Neuronal stem cell (in vitro differentiated cells): ENCODE measurements at regions not wholly inside any gene's neighbourhood (a gene's known extent, or its start where the extent isn't known, plus 50 kb on each side); places are given as distances from the start of the nearest gene placed in this dataset.

ENCODE experiments used
- DNase-seq: peaks from one replicate; pipeline ENCODE4 v3.0.0-alpha.2; 2013; ENCODE audit warnings: low spot score
- H2AFZ ChIP-seq: one replicate; pipeline ENCODE4 v1.6.1; 2013; ENCODE audit warnings: mild to moderate bottlenecking, low read length, inconsistent platforms
- H2AK5ac ChIP-seq: 2 replicates; pipeline ENCODE4 v1.6.1; 2013; ENCODE audit warnings: low read depth, mild to moderate bottlenecking, inconsistent platforms, low read length, moderate library complexity, mixed read lengths
- H2BK120ac ChIP-seq: 2 replicates; pipeline ENCODE4 v1.6.1; 2013; ENCODE audit warnings: low read depth, mild to moderate bottlenecking, inconsistent platforms, low read length, moderate library complexity, mixed read lengths
- H2BK12ac ChIP-seq: one replicate; pipeline ENCODE4 v1.6.1; 2013; ENCODE audit warnings: low read length, inconsistent platforms
- H2BK15ac ChIP-seq: 2 replicates; pipeline ENCODE4 v1.6.1; 2013; ENCODE audit warnings: mild to moderate bottlenecking, low read length, inconsistent platforms, mixed read lengths
- H2BK5ac ChIP-seq: one replicate; pipeline ENCODE4 v1.6.1; 2013; ENCODE audit warnings: inconsistent platforms, mild to moderate bottlenecking, low read length, moderate library complexity
- H3K14ac ChIP-seq: one replicate; pipeline ENCODE4 v1.6.1; 2013; ENCODE audit warnings: low read length, inconsistent platforms
- H3K18ac ChIP-seq: 2 replicates; pipeline ENCODE4 v1.6.1; 2013; ENCODE audit warnings: low read length, inconsistent platforms
- H3K23ac ChIP-seq: 2 replicates; pipeline ENCODE4 v1.6.1; 2013; ENCODE audit warnings: low read depth, mild to moderate bottlenecking, mixed read lengths, low read length, inconsistent platforms; ENCODE audit not compliant: poor library complexity
- H3K27ac ChIP-seq: replicated peaks from 3 replicates; pipeline ENCODE4 v1.5.1; 2013; ENCODE audit warnings: low read length, inconsistent platforms
- H3K27me3 ChIP-seq, 3 experiments: 2 replicates each; pipeline ENCODE4 v1.6.1; 2013; ENCODE audit warnings: low read length in 3 of 3, mild to moderate bottlenecking in 2 of 3, inconsistent platforms in 1 of 3, low read depth in 1 of 3, mixed read lengths in 1 of 3, moderate library complexity in 1 of 3; ENCODE audit not compliant: control insufficient read depth in 3 of 3, insufficient read depth in 3 of 3
- H3K36me3 ChIP-seq, 2 donors: replicated peaks in 1 of 2; 2 replicates each; pipeline ENCODE4 v1.6.1; 2013; ENCODE audit warnings: low read length in 2 of 2; ENCODE audit not compliant: control insufficient read depth in 2 of 2, insufficient read depth in 2 of 2
- H3K4ac ChIP-seq: 2 replicates; pipeline ENCODE4 v1.6.1; 2013; ENCODE audit warnings: inconsistent platforms, mild to moderate bottlenecking, low read length, moderate library complexity
- H3K4me1 ChIP-seq, 2 donors: 1 replicate in 1 of 2; 2 replicates in 1 of 2; pipeline ENCODE4 v1.6.1; 2013; ENCODE audit warnings: low read length in 2 of 2, low read depth in 1 of 2; ENCODE audit not compliant: control insufficient read depth in 2 of 2, insufficient read depth in 1 of 2
- H3K4me2 ChIP-seq: one replicate; pipeline ENCODE4 v1.6.1; 2013; ENCODE audit warnings: mild to moderate bottlenecking, low read length, inconsistent platforms; ENCODE audit not compliant: insufficient read depth, poor library complexity, severe bottlenecking
- H3K4me3 ChIP-seq, 2 donors: 2 replicates each; pipeline ENCODE4 v1.5.1; 2013; ENCODE audit warnings: low read length in 2 of 2, mild to moderate bottlenecking in 2 of 2, inconsistent platforms in 1 of 2, moderate library complexity in 1 of 2
- H3K79me1 ChIP-seq: one replicate; pipeline ENCODE4 v1.6.1; 2013; ENCODE audit warnings: low read depth, mild to moderate bottlenecking, inconsistent platforms, low read length, moderate library complexity
- H3K9ac ChIP-seq: one replicate; pipeline ENCODE4 v1.6.1; 2013; ENCODE audit warnings: mild to moderate bottlenecking, low read depth, low read length, inconsistent platforms; ENCODE audit not compliant: poor library complexity
- H3K9me3 ChIP-seq, 2 donors: replicated peaks in 1 of 2; 2 replicates each; pipeline versions ENCODE3 to v1.6.1; 2013; ENCODE audit warnings: low read length in 2 of 2, mild to moderate bottlenecking in 2 of 2, inconsistent platforms in 1 of 2, low read depth in 1 of 2, mixed read lengths in 1 of 2, moderate library complexity in 1 of 2; ENCODE audit not compliant: control insufficient read depth in 2 of 2, insufficient read depth in 1 of 2
- H4K8ac ChIP-seq: one replicate; pipeline ENCODE4 v1.6.1; 2013; ENCODE audit warnings: low read depth, mild to moderate bottlenecking, inconsistent platforms, low read length, moderate library complexity
- H4K91ac ChIP-seq: one replicate; pipeline ENCODE4 v1.6.1; 2013; ENCODE audit warnings: low read length, low read depth, mild to moderate bottlenecking, inconsistent platforms; ENCODE audit not compliant: poor library complexity
- WGBS, 2 donors: extraction: QIAGEN DNeasy Blood & Tissue Kit; methylation state at CpG; one replicate each; pipeline ENCODE4 v1.1.7; 2013; ENCODE audit warnings: missing lambda C conversion rate in 2 of 2, mixed read lengths in 1 of 2; ENCODE audit not compliant: insufficient read length in 2 of 2, insufficient replicate concordance in 1 of 2; ENCODE audit errors: extremely low coverage in 2 of 2; 5-methylcytosine and 5-hydroxymethylcytosine counted together

- no peak overlapping the region for H3K18ac ChIP-seq
- no peak overlapping the region for H3K27ac ChIP-seq
- H3K4me3 ChIP-seq: no peak overlapping the region
- H2AK5ac ChIP-seq: no peak overlapping the region
- no peak overlapping the region for H3K23ac ChIP-seq
- H3K9ac ChIP-seq: no peak overlapping the region
- H4K91ac ChIP-seq: no peak overlapping the region
- peaks cover 0 to 32% of the 10 kb centered on the region in 2 donors for H3K4me1 ChIP-seq
- H2AFZ ChIP-seq: no peak overlapping the region
- H3K4me2 ChIP-seq: no peak overlapping the region
- H3K4ac ChIP-seq: no peak overlapping the region
- H3K27me3 ChIP-seq: no peaks in the 10 kb centered on the region
- no peaks in the 10 kb centered on the region for H3K9me3 ChIP-seq
- no CpG with 5 or more reads among the region's 4 CpGs for WGBS, 2 donors
- no peak overlapping the region for H2BK120ac ChIP-seq
- no peaks in the 10 kb centered on the region for H3K36me3 ChIP-seq
- DNase-seq: no peak
- no peaks in the 10 kb centered on the region for H3K79me1 ChIP-seq
- H3K14ac ChIP-seq: no peak overlapping the region
- no peak overlapping the region for H2BK5ac ChIP-seq
- no peak overlapping the region for H2BK12ac ChIP-seq
- no peak overlapping the region for H4K8ac ChIP-seq
- no peak overlapping the region for H2BK15ac ChIP-seq
Measured at GRCh38 chr1:209432443-209432825, 151.1 kb upstream of the CAMK1G start.

- no peak overlapping the region for H3K4ac ChIP-seq
- H3K27ac ChIP-seq: peak overlapping the region; percentile 75
- H3K79me1 ChIP-seq: no peaks in the 10 kb centered on the region
- H3K9ac ChIP-seq: no peak overlapping the region
- H2AK5ac ChIP-seq: no peak overlapping the region
- no peak overlapping the region for H2BK12ac ChIP-seq
- H2AFZ ChIP-seq: no peak overlapping the region
- H4K8ac ChIP-seq: no peak overlapping the region
- peaks cover 0 to 23% of the 10 kb centered on the region in 2 donors for H3K4me1 ChIP-seq
- WGBS, 2 donors: no CpG with 5 or more reads among the region's 3 CpGs
- no peak overlapping the region for H2BK5ac ChIP-seq
- peak overlapping the region; percentile 17 for H2BK15ac ChIP-seq
- no peak overlapping the region for H3K23ac ChIP-seq
- no peak overlapping the region for H4K91ac ChIP-seq
- no peak overlapping the region for H3K14ac ChIP-seq
- no peak overlapping the region for H3K4me3 ChIP-seq
- H3K27me3 ChIP-seq: no peaks in the 10 kb centered on the region
- H3K9me3 ChIP-seq: no peaks in the 10 kb centered on the region
- no peaks in the 10 kb centered on the region for H3K36me3 ChIP-seq
- H3K4me2 ChIP-seq: no peak overlapping the region
- H2BK120ac ChIP-seq: no peak overlapping the region
- DNase-seq: no peak
- H3K18ac ChIP-seq: peak overlapping the region; percentile 54
Measured at GRCh38 chr1:209433649-209434031, 149.9 kb upstream of the CAMK1G start.

GRCh38 chr1:209434066-209434465 is 149.4 kb upstream of the CAMK1G start:
- H3K4ac ChIP-seq: no peak overlapping the region
- H4K91ac ChIP-seq: no peak overlapping the region
- no peak overlapping the region for H2AFZ ChIP-seq
- peak overlapping the region; percentile 17 for H2BK15ac ChIP-seq
- WGBS, 2 donors: no CpG with 5 or more reads among the region's 1 CpG
- no peaks in the 10 kb centered on the region for H3K36me3 ChIP-seq
- H3K4me3 ChIP-seq: no peak overlapping the region
- H3K14ac ChIP-seq: no peak overlapping the region
- peak overlapping the region; percentile 54 for H3K18ac ChIP-seq
- H2BK12ac ChIP-seq: no peak overlapping the region
- no peak overlapping the region for H2BK5ac ChIP-seq
- H2BK120ac ChIP-seq: no peak overlapping the region
- no peaks in the 10 kb centered on the region for H3K9me3 ChIP-seq
- no peak overlapping the region for H3K9ac ChIP-seq
- H3K27me3 ChIP-seq: no peaks in the 10 kb centered on the region
- no peak overlapping the region for H4K8ac ChIP-seq
- peaks cover 0 to 23% of the 10 kb centered on the region in 2 donors for H3K4me1 ChIP-seq
- no peak overlapping the region for H2AK5ac ChIP-seq
- DNase-seq: no peak
- no peak overlapping the region for H3K27ac ChIP-seq
- no peaks in the 10 kb centered on the region for H3K79me1 ChIP-seq
- no peak overlapping the region for H3K23ac ChIP-seq
- no peak overlapping the region for H3K4me2 ChIP-seq

- no peak overlapping the region for H4K8ac ChIP-seq
- H3K9ac ChIP-seq: no peak overlapping the region
- no peak overlapping the region for H3K4me2 ChIP-seq
- H3K18ac ChIP-seq: no peak overlapping the region
- no peak for DNase-seq
- H3K79me1 ChIP-seq: no peaks in the 10 kb centered on the region
- H4K91ac ChIP-seq: no peak overlapping the region
- H3K27ac ChIP-seq: no peak overlapping the region
- no CpG with 5 or more reads among the region's 7 CpGs for WGBS, 2 donors
- H3K14ac ChIP-seq: no peak overlapping the region
- H3K4me1 ChIP-seq: peaks cover 0 to 23% of the 10 kb centered on the region in 2 donors
- H2BK5ac ChIP-seq: no peak overlapping the region
- no peak overlapping the region for H2BK12ac ChIP-seq
- no peak overlapping the region for H3K4me3 ChIP-seq
- no peaks in the 10 kb centered on the region for H3K36me3 ChIP-seq
- no peak overlapping the region for H2BK15ac ChIP-seq
- H3K4ac ChIP-seq: no peak overlapping the region
- no peak overlapping the region for H2AFZ ChIP-seq
- no peak overlapping the region for H3K23ac ChIP-seq
- H3K9me3 ChIP-seq: no peaks in the 10 kb centered on the region
- H2AK5ac ChIP-seq: no peak overlapping the region
- H3K27me3 ChIP-seq: no peaks in the 10 kb centered on the region
- H2BK120ac ChIP-seq: no peak overlapping the region
Measured at GRCh38 chr1:209434631-209435217, 148.8 kb upstream of the CAMK1G start.
